ENCODE measurements at regions not wholly inside any gene's neighbourhood (a gene's known extent, or its start where the extent isn't known, plus 50 kb on each side); places are given as distances from the start of the nearest gene placed in this dataset.
"Not testable (repeated sequence)": the region's sequence is repeated elsewhere in the genome, so short reads cannot be mapped to it uniquely, and the experiment has no call there.

GRCh38 chr2:125341353-125341752 is 1314.6 kb upstream of the GYPC start:
- H3K4me3 Mint-ChIP-seq = no peak overlapping the region

GRCh38 chr2:125353542-125353941 is 1302.4 kb upstream of the GYPC start:
- H3K4me3 Mint-ChIP-seq; H3K4me1 Mint-ChIP-seq; H3K27me3 Mint-ChIP-seq (ENCODE audit: low read depth, poor library complexity); H3K36me3 Mint-ChIP-seq (ENCODE audit: low read depth); DNase-seq; H3K9me3 Mint-ChIP-seq; H3K27ac Mint-ChIP-seq: not testable (repeated sequence)

More at GRCh38 chr2:125341353-125341752, 1314.6 kb upstream of the GYPC start:
- H3K27me3 Mint-ChIP-seq (ENCODE audit: low read depth, poor library complexity) = peaks cover 4% of the 10 kb centered on the region
- H3K36me3 Mint-ChIP-seq (ENCODE audit: low read depth) = no peaks in the 10 kb centered on the region
- no peaks in the 10 kb centered on the region for H3K9me3 Mint-ChIP-seq
- no peaks in the 10 kb centered on the region for H3K4me1 Mint-ChIP-seq
- TF ChIP-seq CTCF (IDR thresholded peaks at IDR 0.05) = no peak
- DNase-seq = no peak
- no peak overlapping the region for H3K27ac Mint-ChIP-seq

GRCh38 chr2:125364192-125364983 is 1291.6 kb upstream of the GYPC start:
- Mint-ChIP-seq H3K36me3 (ENCODE audit: low read depth) (no peaks in the 10 kb centered on the region), H3K27ac (no peak overlapping the region), H3K4me1 (no peaks in the 10 kb centered on the region), H3K4me3 (no peak overlapping the region), H3K9me3 (peaks cover 6% of the 10 kb centered on the region), H3K27me3 (ENCODE audit: low read depth, poor library complexity) (no peaks in the 10 kb centered on the region)
- no peak for TF ChIP-seq CTCF (IDR thresholded peaks at IDR 0.05)
- DNase-seq = no peak

GRCh38 chr2:125364984-125365265 is 1291.0 kb upstream of the GYPC start:
- no peak overlapping the region for H3K4me3 Mint-ChIP-seq
- no peaks in the 10 kb centered on the region for H3K4me1 Mint-ChIP-seq
- H3K27me3 Mint-ChIP-seq (ENCODE audit: low read depth, poor library complexity) = no peaks in the 10 kb centered on the region
- no peak overlapping the region for H3K27ac Mint-ChIP-seq
- DNase-seq = no peak
- H3K9me3 Mint-ChIP-seq = peaks cover 6% of the 10 kb centered on the region
- no peaks in the 10 kb centered on the region for H3K36me3 Mint-ChIP-seq (ENCODE audit: low read depth)
- TF ChIP-seq CTCF (IDR thresholded peaks at IDR 0.05) = no peak

GRCh38 chr2:125371867-125372266 is 1284.1 kb upstream of the GYPC start:
- H3K27me3 Mint-ChIP-seq (ENCODE audit: low read depth, poor library complexity) = no peaks in the 10 kb centered on the region
- no peak for DNase-seq
- TF ChIP-seq CTCF (IDR thresholded peaks at IDR 0.05) = no peak
- no peaks in the 10 kb centered on the region for H3K4me1 Mint-ChIP-seq
- no peak overlapping the region for H3K4me3 Mint-ChIP-seq
- no peak overlapping the region for H3K27ac Mint-ChIP-seq
- H3K9me3 Mint-ChIP-seq = no peaks in the 10 kb centered on the region
- H3K36me3 Mint-ChIP-seq (ENCODE audit: low read depth) = no peaks in the 10 kb centered on the region

DNA sequence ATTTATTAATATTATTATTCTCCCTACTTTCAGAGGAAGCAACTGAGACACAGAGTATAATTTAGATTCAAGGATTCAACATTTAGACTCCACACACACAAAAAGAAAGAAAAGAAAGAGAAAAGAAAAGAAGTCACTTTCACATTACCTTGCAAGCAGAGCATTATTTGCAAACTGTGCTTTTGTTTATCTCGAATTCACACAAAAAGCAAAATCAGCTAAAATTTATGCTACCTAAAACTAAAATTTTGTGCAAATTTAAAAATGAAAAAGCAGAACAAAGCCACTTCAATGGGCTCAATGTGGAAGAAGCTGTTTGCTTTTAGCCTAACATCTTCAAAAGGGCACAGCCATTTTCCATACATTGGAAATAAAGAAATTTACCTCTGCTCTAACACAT is 1282.7 kb upstream of the GYPC start:
- no peak for DNase-seq
- no peaks in the 10 kb centered on the region for H3K9me3 Mint-ChIP-seq
- peaks cover 4% of the 10 kb centered on the region for H3K27me3 Mint-ChIP-seq (ENCODE audit: low read depth, poor library complexity)
- H3K4me1 Mint-ChIP-seq = no peaks in the 10 kb centered on the region
- H3K36me3 Mint-ChIP-seq (ENCODE audit: low read depth) = no peaks in the 10 kb centered on the region
- TF ChIP-seq CTCF (IDR thresholded peaks at IDR 0.05) = no peak
- no peak overlapping the region for H3K27ac Mint-ChIP-seq
- no peak overlapping the region for H3K4me3 Mint-ChIP-seq

Data from nephron progenitor cell (in vitro differentiated cells).